ENCODE measurements at regions not wholly inside any gene's neighbourhood (a gene's known extent, or its start where the extent isn't known, plus 50 kb on each side); places are given as distances from the start of the nearest gene placed in this dataset.

- no peak for TF ChIP-seq CTCF (conservative IDR thresholded peaks at IDR 0.05; ENCODE audit: low read depth, low read length)
- TF ChIP-seq EZH2 (IDR thresholded peaks at IDR 0.05; ENCODE audit: borderline replicate concordance, low read depth, low read length, poor library complexity, severe bottlenecking): no peak
Observed at GRCh38 chr2:145807554-145807953, 1287.6 kb upstream of the ZEB2 start.
